Aorta (tissue), 5 donors: ENCODE measurements at regions not wholly inside any gene's neighbourhood (a gene's known extent, or its start where the extent isn't known, plus 50 kb on each side); places are given as distances from the start of the nearest gene placed in this dataset.

Experiments
- ATAC-seq: fragments of 200-7000 bp; cut with Tn5 transposase; one replicate; pipeline ENCODE4 v1.9.1; 2022; ENCODE audit warnings: moderate library complexity; ENCODE audit not compliant: low FRiP score
- DNase-seq, 2 donors: peaks; one replicate each; pipeline ENCODE4 v3.0.0-alpha.2; 2020
- H3K27ac ChIP-seq, 2 donors: one replicate each; pipeline ENCODE4 v1.5.1; 2013; ENCODE audit warnings: low read length in 2 of 2, mild to moderate bottlenecking in 2 of 2, moderate library complexity in 2 of 2, control low read depth in 1 of 2, inconsistent platforms in 1 of 2, low read depth in 1 of 2
- H3K27me3 ChIP-seq, 2 donors: one replicate each; pipeline ENCODE4 v1.6.1; 2013; ENCODE audit warnings: control low read depth in 1 of 2, low read length in 1 of 2, mild to moderate bottlenecking in 1 of 2, moderate library complexity in 1 of 2; ENCODE audit not compliant: insufficient read depth in 2 of 2, control insufficient read depth in 1 of 2
- H3K36me3 ChIP-seq, 2 donors: one replicate each; pipeline ENCODE4 v1.6.1; 2013; ENCODE audit warnings: control low read depth in 1 of 2, low read length in 1 of 2, mild to moderate bottlenecking in 1 of 2; ENCODE audit not compliant: insufficient read depth in 2 of 2, control insufficient read depth in 1 of 2
- H3K4me1 ChIP-seq, 2 donors: one replicate each; pipeline ENCODE4 v1.6.1; 2013; ENCODE audit warnings: low read length in 2 of 2, control low read depth in 1 of 2, mild to moderate bottlenecking in 1 of 2, moderate library complexity in 1 of 2; ENCODE audit not compliant: insufficient read depth in 2 of 2, control insufficient read depth in 1 of 2
- H3K4me3 ChIP-seq, 2 donors: one replicate each; pipeline ENCODE4 v1.5.1; 2013; ENCODE audit warnings: low read length in 2 of 2, control low read depth in 1 of 2, mild to moderate bottlenecking in 1 of 2
- H3K9me3 ChIP-seq: one replicate; pipeline ENCODE4 v1.6.1; 2013; ENCODE audit warnings: mild to moderate bottlenecking, low read length; ENCODE audit not compliant: control insufficient read depth
- WGBS, 2 donors: extraction: QIAGEN DNeasy Blood & Tissue Kit; methylation state at CpG; one replicate each; pipeline ENCODE4 v1.1.7; 2013; 5-methylcytosine and 5-hydroxymethylcytosine counted together
- intact Hi-C, 2 donors: fragments of 100-400 bp; cut with DNase I; formaldehyde crosslinking; loops; one replicate each; pipeline versions ENCODE4 v1.14.2 to v1.15.0; 2022
- donor health status: healthy with polysubstance abuse.
- donor health status: Bipolar disorder and iron deficiency.
- donor health status: DM: no; HTN: no; CAD: no.
- donor health status: DM: no; HTN: no; CAD: no.
- donor health status: DM: yes; HTN: yes; CAD: no.

GRCh38 chr2:120422465-120423160, 76.7 kb downstream of the INHBB start:
- Histone ChIP-seq H3K27ac (no peak overlapping the region), H3K27me3 (no peaks in the 10 kb centered on the region), H3K4me1 (no peaks in the 10 kb centered on the region), H3K4me3 (no peak overlapping the region), H3K9me3 (no peaks in the 10 kb centered on the region), H3K36me3 (no peaks in the 10 kb centered on the region)
- ATAC-seq (no peak), DNase-seq (no peak)
- intact Hi-C loops, result no loop called here
- WGBS, 2 donors, result 86% methylated on average over 9 of the region's 9 CpGs

GRCh38 chr2:120423167-120423943, 77.4 kb downstream of the INHBB start:
- H3K9me3 ChIP-seq, result no peaks in the 10 kb centered on the region
- no peaks in the 10 kb centered on the region for H3K4me1 ChIP-seq
- no peaks in the 10 kb centered on the region for H3K36me3 ChIP-seq
- 86 to 87% methylated on average over 6 of the region's 6 CpGs for WGBS, 2 donors
- no peak overlapping the region for H3K4me3 ChIP-seq
- DNase-seq (no peak), ATAC-seq (no peak)
- H3K27ac ChIP-seq, result no peak overlapping the region
- H3K27me3 ChIP-seq, result no peaks in the 10 kb centered on the region
- intact Hi-C loops, result no loop called here

GRCh38 chr2:120424274-120424796, 78.4 kb downstream of the INHBB start:
- ATAC-seq (no peak), DNase-seq (no peak)
- Histone ChIP-seq H3K4me3 (no peak overlapping the region), H3K36me3 (no peaks in the 10 kb centered on the region), H3K9me3 (no peaks in the 10 kb centered on the region), H3K4me1 (no peaks in the 10 kb centered on the region), H3K27ac (no peak overlapping the region), H3K27me3 (no peaks in the 10 kb centered on the region)
- 84% methylated on average over 13 of the region's 13 CpGs for WGBS, 2 donors
- intact Hi-C loops, result no loop called here

- 85 to 89% methylated on average over 16 of the region's 16 CpGs for WGBS, 2 donors
- no peak for DNase-seq
- no peaks in the 10 kb centered on the region for H3K9me3 ChIP-seq
- no peaks in the 10 kb centered on the region for H3K4me1 ChIP-seq
- intact Hi-C loops, result no loop called here
- no peak overlapping the region for H3K27ac ChIP-seq
- ATAC-seq, result peak; percentile 5
- no peak overlapping the region for H3K4me3 ChIP-seq
- no peaks in the 10 kb centered on the region for H3K27me3 ChIP-seq
- no peaks in the 10 kb centered on the region for H3K36me3 ChIP-seq
Observed at GRCh38 chr2:120425014-120425413, 79.1 kb downstream of the INHBB start.

GRCh38 chr2:120428748-120429147, 82.8 kb downstream of the INHBB start:
- ATAC-seq, result no peak
- no peaks in the 10 kb centered on the region for H3K27me3 ChIP-seq
- 79 to 89% methylated on average over 6 of the region's 6 CpGs for WGBS, 2 donors

GRCh38 chr2:120429586-120430500, 83.9 kb downstream of the INHBB start:
- ATAC-seq (no peak), DNase-seq (no peak)
- Histone ChIP-seq H3K36me3 (no peaks in the 10 kb centered on the region), H3K27ac (no peak overlapping the region), H3K4me3 (no peak overlapping the region), H3K27me3 (no peaks in the 10 kb centered on the region), H3K4me1 (no peaks in the 10 kb centered on the region), H3K9me3 (no peaks in the 10 kb centered on the region)
- intact Hi-C loops, result no loop called here
- WGBS, 2 donors, result 81 to 88% methylated on average over 8 of the region's 8 CpGs

More at GRCh38 chr2:120428748-120429147, 82.8 kb downstream of the INHBB start:
- no peaks in the 10 kb centered on the region for H3K36me3 ChIP-seq
- no peak overlapping the region for H3K4me3 ChIP-seq
- H3K9me3 ChIP-seq, result no peaks in the 10 kb centered on the region
- intact Hi-C loops, result no loop called here
- DNase-seq, result no peak
- no peak overlapping the region for H3K27ac ChIP-seq
- no peaks in the 10 kb centered on the region for H3K4me1 ChIP-seq

GRCh38 chr2:120430501-120430830, 84.5 kb downstream of the INHBB start:
- H3K27ac ChIP-seq, result no peak overlapping the region
- H3K9me3 ChIP-seq, result no peaks in the 10 kb centered on the region
- no peaks in the 10 kb centered on the region for H3K36me3 ChIP-seq
- ATAC-seq, result no peak
- H3K4me1 ChIP-seq, result no peaks in the 10 kb centered on the region
- H3K27me3 ChIP-seq, result no peaks in the 10 kb centered on the region
- no peak for DNase-seq
- intact Hi-C loops, result no loop called here
- H3K4me3 ChIP-seq, result no peak overlapping the region
- WGBS, 2 donors, result 80 to 90% methylated on average over 5 of the region's 5 CpGs

GRCh38 chr2:120430957-120431356, 85.0 kb downstream of the INHBB start:
- ATAC-seq (no peak), DNase-seq (no peak)
- Histone ChIP-seq H3K4me1 (no peaks in the 10 kb centered on the region), H3K9me3 (no peaks in the 10 kb centered on the region), H3K27ac (no peak overlapping the region), H3K27me3 (no peaks in the 10 kb centered on the region), H3K4me3 (no peak overlapping the region), H3K36me3 (no peaks in the 10 kb centered on the region)
- intact Hi-C loops, result no loop called here
- WGBS, 2 donors, result 89 to 92% methylated on average over 6 of the region's 6 CpGs
